CD4-positive, alpha-beta T cell (primary cell): ENCODE measurements at regions not wholly inside any gene's neighbourhood (a gene's known extent, or its start where the extent isn't known, plus 50 kb on each side); places are given as distances from the start of the nearest gene placed in this dataset.

Experiments used
- ATAC-seq: fragments of 200-7000 bp; cut with Tn5 transposase; one replicate; pipeline ENCODE4 v1.10.0; 2022; ENCODE audit warnings: mild to moderate bottlenecking; ENCODE audit not compliant: poor library complexity
- CTCF ChIA-PET: fragments of 350-600 bp; sonication (Branson Sonifier 250); formaldehyde crosslinking; loops from one replicate; lab custom pipeline; 2021; ENCODE audit warnings: antibody characterized with exemption, inconsistent platforms; lab: Charles Lee
- POLR2A ChIA-PET: fragments of 350-600 bp; sonication (Branson Sonifier 250); formaldehyde crosslinking; loops from one replicate; lab custom pipeline; 2021; ENCODE audit warnings: antibody characterized with exemption, inconsistent platforms; lab: Charles Lee
- DNase-seq, 14 experiments: peaks; one replicate each; pipeline ENCODE4 v3.0.0-alpha.2; 2013 to 2020; ENCODE audit warnings: mixed read lengths in 2 of 14
- H3K27ac ChIP-seq, 2 donors: one replicate each; pipeline versions ENCODE4 v1.5.1 to v1.7.0; 2013; ENCODE audit warnings: low read length in 2 of 2, low read depth in 1 of 2, mild to moderate bottlenecking in 1 of 2
- H3K27me3 ChIP-seq, 2 experiments: 1 replicate in 1 of 2; 2 replicates in 1 of 2; pipeline versions ENCODE4 v1.6.1 to v1.7.0; 2013; ENCODE audit warnings: low read length in 2 of 2, control low read depth in 1 of 2, mild to moderate bottlenecking in 1 of 2, moderate library complexity in 1 of 2; ENCODE audit not compliant: insufficient read depth in 2 of 2, control insufficient read depth in 1 of 2
- H3K36me3 ChIP-seq: one replicate; pipeline ENCODE4 v1.6.1; 2013; ENCODE audit warnings: low read length, control low read depth; ENCODE audit not compliant: insufficient read depth
- H3K4me1 ChIP-seq: one replicate; pipeline ENCODE4 v1.6.1; 2013; ENCODE audit warnings: low read length, control low read depth; ENCODE audit not compliant: insufficient read depth
- H3K4me3 ChIP-seq: one replicate; pipeline ENCODE4 v1.5.1; 2013; ENCODE audit warnings: mild to moderate bottlenecking, low read length, moderate library complexity
- H3K9me3 ChIP-seq, 2 experiments: 1 replicate in 1 of 2; 2 replicates in 1 of 2; pipeline versions ENCODE4 v1.6.1 to v1.7.0; 2013; ENCODE audit warnings: low read length in 2 of 2, mild to moderate bottlenecking in 2 of 2, control low read depth in 1 of 2, moderate library complexity in 1 of 2; ENCODE audit not compliant: control insufficient read depth in 1 of 2, insufficient read depth in 1 of 2
- H3K27ac Mint-ChIP-seq: one replicate; pipeline ENCODE4 v1.8.0; 2020; ENCODE audit warnings: mixed read lengths
- H3K27me3 Mint-ChIP-seq: one replicate; pipeline ENCODE4 v1.8.0; 2021; ENCODE audit warnings: mixed read lengths
- H3K36me3 Mint-ChIP-seq: one replicate; pipeline ENCODE4 v1.8.0; 2021; ENCODE audit warnings: low read depth, mixed read lengths
- H3K4me1 Mint-ChIP-seq: one replicate; pipeline ENCODE4 v1.8.0; 2021; ENCODE audit warnings: low read depth, mixed read lengths
- H3K4me3 Mint-ChIP-seq: one replicate; pipeline ENCODE4 v1.8.0; 2020; ENCODE audit warnings: mild to moderate bottlenecking, mixed read lengths
- H3K9me3 Mint-ChIP-seq: one replicate; pipeline ENCODE4 v1.8.0; 2020; ENCODE audit warnings: mixed read lengths
- CTCF ChIP-seq: fragments of 200-600 bp; IDR thresholded peaks from one replicate; pipeline ENCODE4 v1.8.0; 2022; ENCODE audit warnings: antibody characterized with exemption, mild to moderate bottlenecking
- intact Hi-C, 2 experiments: fragments of 100-400 bp; cut with DNase I in 1 of 2; cut with micrococcal nuclease in 1 of 2; formaldehyde crosslinking; loops; one replicate each; pipeline versions ENCODE4 v1.15.1 to v1.9.0; 2023 to 2025; cut with DNase I, micrococcal nuclease

GRCh38 chr6:120279466-120280167 is 930.1 kb upstream of the MAN1A1 start:
- H3K9me3 ChIP-seq, result no peaks in the 10 kb centered on the region
- no peaks in the 10 kb centered on the region for H3K36me3 Mint-ChIP-seq
- no peak for ATAC-seq
- H3K27ac ChIP-seq, result no peak overlapping the region
- CTCF ChIA-PET, result no interaction called here
- DNase-seq, result no peak
- intact Hi-C loops, result no loop called here
- no peak for TF ChIP-seq CTCF
- H3K9me3 Mint-ChIP-seq, result no peaks in the 10 kb centered on the region
- no peaks in the 10 kb centered on the region for H3K4me1 ChIP-seq
- no peak overlapping the region for H3K4me3 Mint-ChIP-seq
- no peaks in the 10 kb centered on the region for H3K4me1 Mint-ChIP-seq
- POLR2A ChIA-PET, result no interaction called here
- H3K27me3 ChIP-seq, result no peaks in the 10 kb centered on the region
- H3K4me3 ChIP-seq, result no peak overlapping the region
- H3K27me3 Mint-ChIP-seq, result no peaks in the 10 kb centered on the region
- H3K27ac Mint-ChIP-seq, result no peak overlapping the region
- H3K36me3 ChIP-seq, result no peaks in the 10 kb centered on the region

DNA sequence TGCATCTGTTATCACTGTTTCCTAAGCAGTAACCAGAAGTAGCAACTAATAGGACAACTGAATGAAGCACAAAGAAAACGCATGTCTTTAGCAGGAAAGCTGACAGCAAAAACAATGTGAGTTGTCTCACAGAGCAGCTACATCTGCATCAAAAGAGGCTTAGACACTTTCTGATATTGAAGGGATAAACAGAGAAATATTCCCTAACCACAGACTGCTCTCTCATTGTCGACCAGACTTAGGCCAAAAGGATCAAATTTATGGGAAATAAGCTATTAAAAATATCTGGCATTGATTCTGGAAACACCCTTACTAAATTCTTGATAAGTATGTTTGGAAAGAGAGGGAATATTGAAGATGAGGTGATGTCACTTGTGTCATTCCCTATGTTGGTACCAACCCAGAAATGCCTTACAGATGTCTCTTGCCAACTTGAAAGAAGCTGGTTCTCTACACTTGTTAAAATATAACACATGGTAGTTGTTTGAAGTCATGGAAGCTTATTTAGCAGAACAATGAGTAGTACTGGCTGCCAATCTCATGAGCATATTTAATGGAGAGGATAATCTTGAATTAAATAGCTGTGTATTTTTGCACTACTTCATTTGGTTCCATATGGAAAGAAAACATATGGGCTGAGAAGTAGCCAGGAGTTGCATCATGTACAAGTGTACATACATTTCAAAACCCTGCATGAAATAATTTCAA is 929.3 kb upstream of the MAN1A1 start:
- Mint-ChIP-seq H3K27me3 (no peaks in the 10 kb centered on the region), H3K4me3 (no peak overlapping the region), H3K4me1 (no peaks in the 10 kb centered on the region), H3K36me3 (no peaks in the 10 kb centered on the region), H3K9me3 (no peaks in the 10 kb centered on the region), H3K27ac (no peak overlapping the region)
- TF ChIP-seq CTCF, result no peak
- ChIA-PET CTCF (no interaction called here), POLR2A (no interaction called here)
- H3K4me1 ChIP-seq, result no peaks in the 10 kb centered on the region
- no peaks in the 10 kb centered on the region for H3K9me3 ChIP-seq
- intact Hi-C loops, result no loop called here
- H3K4me3 ChIP-seq, result no peak overlapping the region
- DNase-seq (no peak), ATAC-seq (no peak)
- H3K27ac ChIP-seq, result no peak overlapping the region
- H3K27me3 ChIP-seq, result no peaks in the 10 kb centered on the region
- no peaks in the 10 kb centered on the region for H3K36me3 ChIP-seq

- H3K4me1 Mint-ChIP-seq, result no peaks in the 10 kb centered on the region
- ATAC-seq, result no peak
- Histone ChIP-seq H3K27ac (no peak overlapping the region), H3K36me3 (no peaks in the 10 kb centered on the region), H3K27me3 (no peaks in the 10 kb centered on the region), H3K4me1 (no peaks in the 10 kb centered on the region), H3K9me3 (no peaks in the 10 kb centered on the region), H3K4me3 (no peak overlapping the region)
- TF ChIP-seq CTCF, result no peak
- H3K9me3 Mint-ChIP-seq, result peaks cover 10% of the 10 kb centered on the region
- intact Hi-C loops, result no loop called here
- no peak overlapping the region for H3K27ac Mint-ChIP-seq
- H3K4me3 Mint-ChIP-seq, result no peak overlapping the region
- DNase-seq, result no peak
- H3K36me3 Mint-ChIP-seq, result no peaks in the 10 kb centered on the region
- POLR2A ChIA-PET, result no interaction called here
- CTCF ChIA-PET, result no interaction called here
- H3K27me3 Mint-ChIP-seq, result no peaks in the 10 kb centered on the region
Measured at GRCh38 chr6:120274547-120274946, 925.0 kb upstream of the MAN1A1 start.
